IPS DF 19.7 (cell line): ENCODE measurements at regions not wholly inside any gene's neighbourhood (a gene's known extent, or its start where the extent isn't known, plus 50 kb on each side); places are given as distances from the start of the nearest gene placed in this dataset.

Source experiments
- DNase-seq: peaks from one replicate; pipeline ENCODE4 v3.0.0-alpha.2; 2013; ENCODE audit warnings: low read depth, low spot score

GRCh38 chr7:36006636-36007229, 146.3 kb upstream of the EEPD1 start:
- DNase-seq: no peak

- DNase-seq: no peak
Measured at GRCh38 chr7:36010656-36011587, 142.1 kb upstream of the EEPD1 start.

DNA sequence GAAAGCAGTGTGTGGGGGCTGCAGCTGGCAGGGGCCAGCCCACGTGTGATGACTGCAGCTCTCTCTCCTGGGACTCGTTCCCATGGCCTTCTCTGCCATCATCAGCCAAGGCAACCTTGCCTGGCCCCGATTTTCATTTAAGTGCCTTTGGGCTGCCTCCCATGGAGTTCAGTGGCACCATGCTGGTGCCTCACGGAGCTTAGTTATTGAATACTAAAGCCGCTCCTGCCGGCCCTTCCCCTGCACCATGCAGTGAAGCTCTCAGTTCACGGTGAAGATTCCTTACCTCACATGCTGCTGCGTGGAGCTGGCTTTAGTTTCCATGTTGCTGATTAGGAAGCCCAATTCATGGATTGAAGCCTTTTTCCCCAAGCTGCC, 141.5 kb upstream of the EEPD1 start:
- DNase-seq: peak; percentile 17

- DNase-seq: no peak
Measured at GRCh38 chr7:36013246-36014014, 139.6 kb upstream of the EEPD1 start.

GRCh38 chr7:36014961-36015360, 138.1 kb upstream of the EEPD1 start:
- DNase-seq: no peak

DNA sequence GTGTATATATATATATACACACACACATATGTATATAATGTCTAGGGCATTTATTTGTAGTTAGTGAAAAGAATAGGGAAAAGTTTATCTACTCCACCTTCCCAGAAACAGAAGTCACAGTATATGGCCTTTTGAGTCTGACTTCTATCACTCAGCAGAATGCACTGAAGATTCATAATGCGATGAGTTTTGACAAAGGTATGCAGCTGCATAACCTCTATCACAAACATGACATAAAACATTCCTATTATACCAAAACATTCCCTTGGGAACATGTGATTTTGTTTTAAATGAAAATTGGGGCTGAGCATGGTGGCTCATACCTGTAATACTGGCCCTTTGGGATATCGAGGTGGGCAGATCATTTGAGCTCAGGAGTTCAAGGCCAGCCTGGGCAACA, 137.3 kb upstream of the EEPD1 start:
- no peak for DNase-seq

- DNase-seq: no peak
Measured at GRCh38 chr7:36016648-36017047, 136.4 kb upstream of the EEPD1 start.

GRCh38 chr7:36017111-36017510, 135.9 kb upstream of the EEPD1 start:
- no peak for DNase-seq

- no peak for DNase-seq
Measured at GRCh38 chr7:36018816-36019484, 134.1 kb upstream of the EEPD1 start.

GRCh38 chr7:36019538-36019937, 133.5 kb upstream of the EEPD1 start:
- DNase-seq: no peak

GRCh38 chr7:36019980-36020379, 133.1 kb upstream of the EEPD1 start:
- no peak for DNase-seq

GRCh38 chr7:36021367-36021766, 131.7 kb upstream of the EEPD1 start:
- DNase-seq: no peak

GRCh38 chr7:36021917-36022550, 131.0 kb upstream of the EEPD1 start:
- DNase-seq: no peak

- no peak for DNase-seq
Measured at GRCh38 chr7:36023033-36023560, 130.0 kb upstream of the EEPD1 start.

DNA sequence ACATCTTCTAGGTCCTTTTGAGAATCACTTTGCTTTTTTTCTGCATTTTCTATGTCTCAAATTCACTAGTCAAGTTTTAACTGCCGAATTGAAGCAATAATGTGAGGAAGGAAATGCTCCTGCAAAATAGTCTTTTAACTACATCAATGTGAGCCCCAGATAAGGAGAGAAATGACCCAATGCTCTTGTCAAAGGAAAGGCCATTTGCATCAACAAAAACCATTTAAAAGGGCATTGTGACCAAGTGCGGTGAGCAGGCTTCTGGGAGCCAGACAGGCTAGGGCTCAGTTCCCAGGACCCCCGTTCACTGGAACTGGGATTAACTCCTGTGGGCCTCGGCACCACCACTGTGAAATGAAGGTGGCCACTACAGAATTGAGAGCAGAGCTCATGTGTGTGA, 127.9 kb upstream of the EEPD1 start:
- DNase-seq: no peak

DNA sequence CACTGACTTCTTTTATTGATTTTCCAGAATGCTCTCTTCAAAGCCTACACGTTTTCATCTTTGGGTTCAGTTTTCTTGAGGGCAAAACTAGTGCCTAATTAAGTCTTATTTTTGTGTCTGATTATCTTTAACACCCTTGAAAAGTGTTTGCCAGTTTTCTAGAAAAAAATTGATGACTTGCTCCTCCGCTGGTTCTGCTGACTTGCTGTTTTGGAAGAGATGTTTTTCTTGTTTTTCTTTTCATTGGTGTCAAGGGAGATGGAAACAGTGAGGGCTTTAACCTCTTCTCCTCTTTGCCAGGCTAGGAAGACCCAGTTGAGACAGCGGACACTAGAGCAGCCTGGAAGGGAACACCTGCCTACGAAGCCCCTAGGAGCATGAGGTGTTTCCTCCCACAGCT, 123.7 kb upstream of the EEPD1 start:
- no peak for DNase-seq

- no peak for DNase-seq
Measured at GRCh38 chr7:36029853-36030515, 123.1 kb upstream of the EEPD1 start.

GRCh38 chr7:36032361-36032818, 120.7 kb upstream of the EEPD1 start:
- no peak for DNase-seq

DNA sequence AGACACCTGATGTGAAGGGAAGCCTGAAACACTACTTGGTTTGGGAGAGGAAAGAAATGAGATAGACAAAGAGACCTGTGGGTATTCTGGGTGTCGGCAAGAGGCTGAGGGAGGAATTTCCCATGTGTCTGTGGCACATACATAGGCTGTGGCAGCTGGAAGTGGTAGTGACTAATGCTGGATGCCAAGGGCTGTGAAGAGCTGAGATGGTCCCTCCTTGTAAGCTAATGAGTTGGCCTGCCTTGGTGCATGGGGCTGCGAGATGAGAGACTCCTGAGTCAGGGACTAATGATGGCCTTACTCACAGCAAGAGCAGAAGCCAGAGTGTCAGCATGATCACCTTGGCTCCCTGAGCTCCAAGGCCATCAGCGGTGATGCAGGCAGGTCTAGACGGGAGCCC, 119.0 kb upstream of the EEPD1 start:
- DNase-seq: no peak

GRCh38 chr7:36035186-36035585, 117.9 kb upstream of the EEPD1 start:
- DNase-seq: no peak

GRCh38 chr7:36036590-36036989, 116.5 kb upstream of the EEPD1 start:
- no peak for DNase-seq
